HAP-1 (cell line): ENCODE measurements at regions not wholly inside any gene's neighbourhood (a gene's known extent, or its start where the extent isn't known, plus 50 kb on each side); places are given as distances from the start of the nearest gene placed in this dataset.
A peak's percentile ranks its signal among the peaks of the same experiment; 100 is the strongest.

Source experiments
- DNase-seq, 2 experiments: peaks; one replicate each; pipeline ENCODE4 v3.0.0-alpha.2; 2016 to 2020; ENCODE audit warnings: low spot score in 2 of 2
- H3K27me3 ChIP-seq: fragments of 250-450 bp; sonication (Bioruptor Pico); 2 replicates; pipeline ENCODE4 v1.5.1; 2020; ENCODE audit warnings: low read depth, mild to moderate bottlenecking, moderate library complexity
- H3K36me3 ChIP-seq: fragments of 250-450 bp; sonication (Bioruptor Pico); replicated peaks from 2 replicates; pipeline ENCODE4 v1.5.1; 2020; ENCODE audit warnings: mild to moderate bottlenecking
- H3K4me1 ChIP-seq: fragments of 250-450 bp; sonication (Bioruptor Pico); 2 replicates; pipeline ENCODE4 v1.5.1; 2020; ENCODE audit warnings: mild to moderate bottlenecking
- H3K4me3 ChIP-seq: fragments of 250-450 bp; sonication (Bioruptor Pico); 2 replicates; pipeline ENCODE4 v1.5.1; 2020; ENCODE audit warnings: mild to moderate bottlenecking, moderate library complexity
- H3K9me3 ChIP-seq: fragments of 250-450 bp; sonication (Bioruptor Pico); 2 replicates; pipeline ENCODE4 v1.5.1; 2020; ENCODE audit warnings: mild to moderate bottlenecking, moderate library complexity
- in situ Hi-C: fragments of 300-500 bp; cut with MboI; formaldehyde crosslinking; loops from 3 replicates; pipeline ENCODE4 v1.14.3; 2020; ENCODE audit warnings: low sequenced_read_pairs, inconsistent platforms, mixed read lengths

GRCh38 chr1:170881268-170882265 is 53.8 kb upstream of the MROH9 start:
- Histone ChIP-seq H3K4me1 (peaks cover 6% of the 10 kb centered on the region; the same call in 1 of the 2 replicates), H3K4me3 (no peak overlapping the region), H3K36me3 (no peaks in the 10 kb centered on the region), H3K27me3 (no peaks in the 10 kb centered on the region), H3K9me3 (no peaks in the 10 kb centered on the region)
- DNase-seq: peak; percentile 29 to 57
- in situ Hi-C loops: no loop called here
